ENCODE measurements at regions not wholly inside any gene's neighbourhood (a gene's known extent, or its start where the extent isn't known, plus 50 kb on each side); places are given as distances from the start of the nearest gene placed in this dataset.

GRCh38 chr5:159444441-159445082 is 114.3 kb upstream of the IL12B start:
- intact Hi-C loops (cut with DNase I), result loop anchor here (5.0 kb wide), 2 partner anchors 523 to 543 kb away; no protein-coding TSS in a partner anchor

DNA sequence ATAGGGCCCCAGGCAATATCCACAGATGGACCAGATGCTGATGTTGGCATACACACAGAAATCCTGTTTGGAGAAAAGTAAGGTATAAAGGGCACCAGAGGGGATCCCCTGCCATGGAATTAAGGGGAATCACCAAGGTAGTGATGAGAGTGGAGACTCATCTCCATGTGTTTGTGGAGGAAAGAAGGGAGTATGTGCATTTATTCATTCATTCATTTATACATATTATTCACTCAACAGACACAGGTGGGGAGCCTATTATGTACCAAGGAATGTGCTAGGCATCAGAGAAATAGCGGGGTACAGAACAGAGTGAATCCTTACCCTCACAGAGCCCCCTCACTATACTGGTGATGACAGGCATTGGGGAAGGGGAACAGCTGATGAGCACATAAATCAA is 116.8 kb upstream of the IL12B start:
- no peaks in the 10 kb centered on the region for H3K36me3 ChIP-seq
- no peaks in the 10 kb centered on the region for H3K9me3 ChIP-seq
- H3K27ac ChIP-seq, result no peak overlapping the region
- 100% methylated on average over 1 of the region's 1 CpG for WGBS
- no peaks in the 10 kb centered on the region for H3K4me1 ChIP-seq (replicated peaks)
- TF ChIP-seq, protein P1, sequence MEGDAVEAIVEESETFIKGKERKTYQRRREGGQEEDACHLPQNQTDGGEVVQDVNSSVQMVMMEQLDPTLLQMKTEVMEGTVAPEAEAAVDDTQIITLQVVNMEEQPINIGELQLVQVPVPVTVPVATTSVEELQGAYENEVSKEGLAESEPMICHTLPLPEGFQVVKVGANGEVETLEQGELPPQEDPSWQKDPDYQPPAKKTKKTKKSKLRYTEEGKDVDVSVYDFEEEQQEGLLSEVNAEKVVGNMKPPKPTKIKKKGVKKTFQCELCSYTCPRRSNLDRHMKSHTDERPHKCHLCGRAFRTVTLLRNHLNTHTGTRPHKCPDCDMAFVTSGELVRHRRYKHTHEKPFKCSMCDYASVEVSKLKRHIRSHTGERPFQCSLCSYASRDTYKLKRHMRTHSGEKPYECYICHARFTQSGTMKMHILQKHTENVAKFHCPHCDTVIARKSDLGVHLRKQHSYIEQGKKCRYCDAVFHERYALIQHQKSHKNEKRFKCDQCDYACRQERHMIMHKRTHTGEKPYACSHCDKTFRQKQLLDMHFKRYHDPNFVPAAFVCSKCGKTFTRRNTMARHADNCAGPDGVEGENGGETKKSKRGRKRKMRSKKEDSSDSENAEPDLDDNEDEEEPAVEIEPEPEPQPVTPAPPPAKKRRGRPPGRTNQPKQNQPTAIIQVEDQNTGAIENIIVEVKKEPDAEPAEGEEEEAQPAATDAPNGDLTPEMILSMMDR (IDR thresholded peaks at IDR 0.05), result no peak
- no peak for TF ChIP-seq POLR2AphosphoS5 (IDR thresholded peaks at IDR 0.05)
- TF ChIP-seq POLR2A (IDR thresholded peaks at IDR 0.05), result no peak
- no peaks in the 10 kb centered on the region for H3K27me3 ChIP-seq (replicated peaks; ENCODE audit: insufficient read depth)
- intact Hi-C loops (cut with DNase I), result no loop called here
- no peak for DNase-seq (ENCODE audit: low spot score)
- no peak overlapping the region for H3K4me3 ChIP-seq

More at GRCh38 chr5:159444441-159445082, 114.3 kb upstream of the IL12B start:
- Histone ChIP-seq H3K4me3 (no peak overlapping the region), H3K4me1 (replicated peaks) (no peaks in the 10 kb centered on the region), H3K27me3 (replicated peaks; ENCODE audit: insufficient read depth) (no peaks in the 10 kb centered on the region), H3K9me3 (no peaks in the 10 kb centered on the region), H3K36me3 (no peaks in the 10 kb centered on the region), H3K27ac (no peak overlapping the region)
- peak; percentile 28 for DNase-seq (ENCODE audit: low spot score)
- WGBS, result 37% methylated on average over 6 of the region's 6 CpGs
- TF ChIP-seq POLR2AphosphoS5 (IDR thresholded peaks at IDR 0.05) (peak; percentile 29), POLR2A (IDR thresholded peaks at IDR 0.05) (no peak)
- TF ChIP-seq, protein P1 (IDR thresholded peaks at IDR 0.05), result peak in 3 of 4 experiments; percentile 60 to 66 (median 62)

GRCh38 chr5:159448841-159449407 is 118.6 kb upstream of the IL12B start:
- H3K27ac ChIP-seq, result no peak overlapping the region
- intact Hi-C loops (cut with DNase I), result loop anchor here (2.0 kb wide), 1 partner anchor 468 kb away; the partner anchor contains the start of gene ADRA1B
- 78% methylated on average over 5 of the region's 5 CpGs for whole genome bisulfite sequencing
- H3K4me3 ChIP-seq, result no peak overlapping the region
- no peak for DNase-seq (ENCODE audit: low spot score)
- H3K4me1 ChIP-seq (replicated peaks), result no peaks in the 10 kb centered on the region
- H3K9me3 ChIP-seq, result no peaks in the 10 kb centered on the region
- no peak for TF ChIP-seq POLR2AphosphoS5 (IDR thresholded peaks at IDR 0.05)
- TF ChIP-seq POLR2A (IDR thresholded peaks at IDR 0.05), result no peak
- TF ChIP-seq, protein P1 (IDR thresholded peaks at IDR 0.05), result no peak
- no peaks in the 10 kb centered on the region for H3K27me3 ChIP-seq (replicated peaks; ENCODE audit: insufficient read depth)
- no peaks in the 10 kb centered on the region for H3K36me3 ChIP-seq

DNA sequence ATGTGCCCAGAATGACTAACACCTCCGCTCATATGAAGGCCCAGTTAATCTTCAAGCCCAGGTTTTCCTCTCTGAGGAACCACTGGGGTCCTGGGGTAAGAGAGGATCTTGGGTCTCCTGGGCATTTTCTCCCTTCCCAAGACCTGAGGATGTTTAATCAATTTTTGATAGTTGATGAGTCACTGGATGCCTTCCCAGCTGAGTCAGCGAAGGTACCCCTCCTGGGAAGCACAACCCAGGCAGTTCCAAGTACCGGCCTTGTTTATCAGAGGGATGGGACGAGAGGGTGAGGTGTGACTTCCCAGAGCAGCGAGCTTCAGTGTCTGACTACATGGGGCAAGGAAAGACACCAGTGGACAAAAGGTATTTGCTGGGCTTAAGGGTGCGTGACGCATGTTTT is 119.6 kb upstream of the IL12B start:
- Histone ChIP-seq H3K27ac (no peak overlapping the region), H3K4me1 (replicated peaks) (no peaks in the 10 kb centered on the region), H3K36me3 (no peaks in the 10 kb centered on the region), H3K9me3 (no peaks in the 10 kb centered on the region), H3K27me3 (replicated peaks; ENCODE audit: insufficient read depth) (no peaks in the 10 kb centered on the region), H3K4me3 (no peak overlapping the region)
- TF ChIP-seq POLR2AphosphoS5 (IDR thresholded peaks at IDR 0.05) (no peak), POLR2A (IDR thresholded peaks at IDR 0.05) (no peak)
- TF ChIP-seq, protein P1 (IDR thresholded peaks at IDR 0.05), result no peak
- intact Hi-C loops (cut with DNase I), result loop anchor here (2.0 to 5.0 kb wide), 4 partner anchors 61 to 467 kb away; partner anchors contain the start of gene ADRA1B
- 91% methylated on average over 7 of the region's 7 CpGs for WGBS
- no peak for DNase-seq (ENCODE audit: low spot score)
